DMS53 (cell line): ENCODE measurements at regions not wholly inside any gene's neighbourhood (a gene's known extent, or its start where the extent isn't known, plus 50 kb on each side); places are given as distances from the start of the nearest gene placed in this dataset.
"Not testable (repeated sequence)": the region's sequence is repeated elsewhere in the genome, so short reads cannot be mapped to it uniquely, and the experiment has no call there.

ENCODE experiments used
- DNase-seq: peaks from one replicate; lab custom pipeline; 2025; lab: John Stamatoyannopoulos, UW

- DNase-seq: no peak
These were observed 52.9 kb upstream of the IMP4 start for GRCh38 chr2:130289780-130290179.

GRCh38 chr2:130288467-130289403 is 54.0 kb upstream of the IMP4 start:
- no peak for DNase-seq

- no peak for DNase-seq
These were observed 55.1 kb upstream of the IMP4 start for GRCh38 chr2:130287656-130288026.

DNA sequence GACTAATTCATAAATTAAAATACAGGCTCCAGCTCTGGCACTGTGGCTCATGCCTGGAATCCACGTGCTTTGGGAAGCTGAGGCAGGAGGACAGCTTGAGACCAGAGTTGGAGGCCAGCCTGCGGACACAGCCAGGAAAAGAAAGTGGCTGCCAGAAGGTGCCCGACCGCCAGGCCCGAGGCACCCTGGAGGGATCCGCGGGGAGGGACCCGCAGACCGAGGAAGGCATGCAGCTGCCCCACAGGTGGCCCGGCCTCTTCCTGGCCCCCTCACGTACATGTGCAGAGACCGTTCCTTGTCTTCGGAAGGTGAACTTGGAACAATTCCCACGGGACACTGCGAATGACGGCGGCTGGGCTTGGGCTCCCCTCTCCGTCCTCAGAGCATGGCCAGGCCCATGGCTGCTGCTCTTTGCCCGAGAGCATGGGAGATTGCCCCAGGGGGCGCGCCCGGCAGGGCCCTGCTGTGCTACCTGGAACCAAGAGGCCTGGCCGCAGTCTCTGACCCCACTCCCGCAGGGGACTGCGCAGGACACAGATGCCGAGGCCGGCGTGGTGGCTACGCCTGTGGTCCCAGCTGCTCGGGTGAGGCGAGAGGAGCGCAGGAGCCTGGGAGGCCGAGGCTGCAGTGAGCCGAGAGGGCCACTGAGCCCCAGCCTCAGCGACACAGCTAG is 55.6 kb upstream of the IMP4 start:
- no peak for DNase-seq

DNA sequence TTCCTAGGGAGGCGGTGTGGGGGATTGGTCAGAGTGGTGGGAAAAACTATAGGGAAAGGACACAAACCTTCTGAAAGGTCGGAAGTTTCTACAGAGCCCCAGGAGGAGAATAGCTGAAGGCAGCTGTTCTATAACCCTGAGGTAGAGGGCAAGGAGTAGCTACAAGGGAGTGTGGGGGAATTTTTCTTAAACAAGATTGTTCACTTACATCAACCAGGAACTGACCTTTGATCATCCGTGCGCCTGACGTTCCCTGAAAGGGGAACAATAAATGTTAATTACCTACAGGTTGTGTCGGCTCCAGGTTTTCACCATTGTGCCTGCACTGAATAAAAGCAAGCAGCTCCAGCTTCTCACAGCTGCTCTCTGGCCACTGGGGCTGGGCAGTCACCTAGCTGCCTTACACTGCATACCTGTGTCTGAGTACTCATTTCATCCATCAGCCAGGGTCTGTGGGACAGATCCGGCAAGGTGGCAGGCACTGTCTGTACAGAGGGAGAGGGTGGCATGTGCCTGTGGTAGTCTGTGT is 59.3 kb upstream of the IMP4 start:
- DNase-seq: not testable (repeated sequence)

DNA sequence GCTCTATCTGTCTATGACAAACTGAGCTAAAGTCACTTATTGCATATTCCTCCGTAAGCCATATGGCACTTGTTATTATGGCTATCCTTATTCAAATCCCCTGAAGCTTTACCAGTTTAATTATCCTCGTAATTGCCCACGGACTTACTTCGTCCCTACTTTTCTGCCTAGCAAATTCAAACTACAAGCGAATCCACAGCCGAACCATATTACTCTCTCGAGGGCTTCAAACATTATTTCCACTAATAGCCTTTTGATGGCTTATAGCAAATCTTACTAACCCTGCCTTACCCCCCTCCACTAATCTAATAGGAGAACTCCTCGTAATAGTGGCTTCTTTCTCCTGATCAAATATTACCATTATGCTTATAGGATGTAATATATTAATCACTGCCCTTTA is 63.1 kb upstream of the IMP4 start:
- DNase-seq: not testable (repeated sequence)

DNA sequence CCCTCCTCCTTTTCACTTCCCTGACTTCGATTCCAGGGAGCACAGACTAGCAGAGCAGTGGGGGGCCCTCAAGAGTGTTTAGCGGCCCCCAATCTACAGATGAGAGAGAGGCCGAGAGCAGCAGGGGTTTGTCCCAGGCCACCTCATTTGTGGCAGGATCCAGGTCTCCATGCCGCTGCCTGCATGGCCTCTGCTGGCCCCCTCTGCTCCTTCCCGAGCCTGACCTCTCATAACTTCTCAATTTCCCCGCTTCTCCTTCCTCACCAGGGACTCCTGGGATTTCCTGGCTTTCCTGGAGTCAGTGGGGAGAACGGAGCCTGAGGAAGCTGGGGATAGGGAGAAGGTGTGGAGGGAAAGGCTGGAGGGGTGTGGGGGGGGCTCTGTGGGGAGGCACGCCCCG is 70.1 kb upstream of the TUBA3E start:
- DNase-seq: not testable (repeated sequence)

- DNase-seq: not testable (repeated sequence)
These were observed 69.3 kb upstream of the TUBA3E start for GRCh38 chr2:130267572-130267971.

- DNase-seq: not testable (repeated sequence)
These were observed 68.6 kb upstream of the TUBA3E start for GRCh38 chr2:130266836-130267235.

DNA sequence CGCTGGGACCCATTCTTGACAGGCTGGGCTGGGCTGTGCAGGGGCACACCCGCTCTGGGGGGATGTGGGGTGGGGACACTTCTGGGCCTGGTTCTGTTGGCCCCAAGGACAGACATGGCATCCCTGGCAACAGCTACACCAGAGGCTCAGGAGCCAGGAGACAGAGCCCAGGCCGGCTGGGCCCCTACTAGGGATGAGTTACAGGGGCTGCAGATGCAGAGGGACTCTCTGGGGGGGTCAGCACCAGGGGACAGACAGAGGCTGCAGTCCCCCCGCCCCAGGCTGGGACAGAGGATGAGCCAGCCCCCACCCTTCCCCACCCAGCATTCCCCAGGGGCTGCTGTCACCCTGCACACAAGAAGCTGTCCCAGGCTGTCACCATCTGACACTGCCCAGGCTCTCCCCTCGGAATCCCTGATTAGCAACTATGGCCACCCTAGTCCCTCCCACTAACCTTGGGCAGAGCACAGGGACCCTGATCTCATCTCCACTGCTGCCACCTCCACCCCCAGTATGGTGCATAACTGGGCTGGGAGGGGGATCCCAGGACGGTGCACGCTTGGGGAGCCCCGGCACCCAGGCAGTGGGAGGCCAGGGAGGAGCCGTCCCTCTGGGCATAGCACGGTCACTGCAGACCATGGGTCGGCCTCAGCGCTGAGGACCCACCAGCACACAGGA is 67.5 kb upstream of the TUBA3E start:
- DNase-seq: not testable (repeated sequence)

DNA sequence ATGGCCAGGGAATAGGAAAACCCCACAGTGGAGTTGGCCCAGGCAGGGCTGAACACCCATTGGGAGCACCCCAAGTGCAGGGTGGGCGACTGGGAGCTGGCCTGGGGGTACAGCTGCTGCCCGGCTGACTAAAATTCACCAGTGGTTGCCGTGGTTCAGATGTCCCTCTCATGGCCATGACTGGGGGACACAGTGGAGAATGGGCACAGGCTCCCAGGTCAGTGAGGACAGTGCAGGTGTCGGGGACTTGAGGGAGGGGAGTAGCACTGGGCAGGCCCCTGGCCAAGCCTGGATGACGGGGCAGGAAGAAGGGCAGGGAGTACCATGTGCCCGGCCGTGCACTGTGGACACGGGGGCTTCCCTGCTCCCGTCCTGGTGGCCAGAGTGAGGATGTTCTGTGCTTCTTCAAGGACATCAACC is 66.7 kb upstream of the TUBA3E start:
- DNase-seq: not testable (repeated sequence)

- DNase-seq: no peak
These were observed 66.3 kb upstream of the TUBA3E start for GRCh38 chr2:130264501-130264900.

- DNase-seq: no peak
These were observed 65.8 kb upstream of the TUBA3E start for GRCh38 chr2:130264046-130264445.

DNA sequence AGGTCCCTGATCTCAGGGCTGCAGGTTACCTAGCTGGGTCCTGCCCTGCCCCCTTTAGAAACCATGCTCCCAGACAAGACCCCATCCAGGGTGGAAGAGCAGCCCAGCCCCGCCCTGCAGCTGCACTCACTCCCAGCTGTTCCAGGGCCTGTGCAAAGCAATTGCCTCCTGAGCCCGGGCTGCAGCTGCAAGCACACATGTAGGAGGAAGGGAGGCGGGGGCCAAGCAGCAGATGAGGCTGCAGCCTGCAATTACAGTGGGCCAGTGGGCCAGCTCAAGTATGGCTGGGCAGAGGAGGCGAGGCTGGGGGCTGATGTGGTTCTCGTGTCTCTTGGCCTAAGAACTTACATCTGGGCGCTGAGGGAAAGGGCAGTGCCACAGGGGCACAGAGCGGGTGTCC is 65.4 kb upstream of the TUBA3E start:
- DNase-seq: no peak

- DNase-seq: no peak
These were observed 63.9 kb upstream of the TUBA3E start for GRCh38 chr2:130261970-130262760.

DNA sequence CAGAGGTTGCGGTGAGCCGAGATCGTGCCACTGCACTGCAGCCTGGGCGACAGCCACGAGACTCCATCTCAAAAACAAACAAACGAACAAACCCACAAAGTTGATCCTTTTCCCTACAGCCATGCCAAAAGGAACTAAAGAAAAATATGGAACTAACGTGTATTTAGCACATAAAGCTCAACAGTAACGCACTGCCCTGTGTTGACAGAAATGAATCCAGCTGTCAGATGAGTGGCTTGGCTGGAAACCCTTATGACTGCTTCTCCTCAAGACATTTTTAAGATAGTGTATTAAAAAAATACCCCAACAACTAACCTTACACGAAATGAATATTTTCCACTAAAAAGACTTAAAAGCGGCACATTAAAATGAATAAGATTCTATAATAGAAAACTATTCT is 62.9 kb upstream of the TUBA3E start:
- DNase-seq: no peak

GRCh38 chr2:130259594-130259993 is 61.4 kb upstream of the TUBA3E start:
- no peak for DNase-seq

DNA sequence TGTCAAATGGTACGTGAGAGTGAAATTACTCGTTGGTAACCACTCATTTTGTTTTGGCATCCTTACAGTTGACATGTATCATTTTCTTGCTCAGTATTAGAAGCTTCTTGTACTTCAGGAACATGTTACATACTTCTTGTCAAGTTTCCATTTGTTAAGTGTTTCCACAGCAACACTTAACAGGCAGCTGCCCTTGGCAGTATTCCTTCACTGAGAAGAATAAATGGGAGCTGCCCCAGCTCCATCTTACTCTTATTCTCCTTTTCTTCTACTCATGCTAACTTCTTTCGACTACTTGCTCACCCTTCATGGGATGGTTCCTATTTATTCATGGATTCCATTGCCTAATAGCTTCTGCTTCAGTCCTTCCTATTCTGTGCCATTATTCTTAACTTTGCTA is 60.1 kb upstream of the TUBA3E start:
- DNase-seq: no peak

- DNase-seq: peak; percentile 47
These were observed 54.8 kb upstream of the TUBA3E start for GRCh38 chr2:130252880-130253645.

- DNase-seq: peak; percentile 38
These were observed 53.8 kb upstream of the TUBA3E start for GRCh38 chr2:130251873-130252620.
